ENCODE measurements at regions not wholly inside any gene's neighbourhood (a gene's known extent, or its start where the extent isn't known, plus 50 kb on each side); places are given as distances from the start of the nearest gene placed in this dataset.

DNA sequence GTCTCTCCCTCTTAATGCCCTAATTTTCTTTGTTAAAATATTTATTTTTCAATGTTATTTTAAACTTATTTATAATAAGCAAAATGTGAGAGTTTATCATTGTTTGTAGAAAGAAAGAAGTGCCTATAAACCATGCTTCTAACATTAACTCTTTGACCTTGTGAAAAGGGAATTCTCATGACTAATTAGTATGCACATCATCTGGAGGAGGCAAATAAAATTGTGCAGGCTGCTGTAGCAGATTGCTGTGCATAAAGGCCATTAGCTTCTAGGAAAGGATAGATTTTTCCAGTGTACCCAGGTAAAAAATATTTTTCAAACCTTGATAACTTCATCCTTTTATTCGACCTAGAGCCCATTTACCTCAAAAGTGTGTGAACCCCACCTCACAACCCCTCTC is 84.6 kb upstream of the GUCY1A1 start:
- no peak overlapping the region for H2BK120ac ChIP-seq (replicated peaks; ENCODE audit: low read depth, low read length)
- no peak overlapping the region for H3K4me3 ChIP-seq (ENCODE audit: extremely low read depth in 1 of 4, insufficient read depth in 2 of 4, low read depth in 3 of 4, low read length in 4 of 4)
- H2BK20ac ChIP-seq (ENCODE audit: low read length): no peak overlapping the region
- no peak overlapping the region for H2BK15ac ChIP-seq (ENCODE audit: low read length)
- H3K4me1 ChIP-seq (replicated peaks in 1 of 4; ENCODE audit: control insufficient read depth in 3 of 4, insufficient read depth in 4 of 4, low read length in 3 of 4): no peaks in the 10 kb centered on the region
- no peak overlapping the region for H3K23ac ChIP-seq (ENCODE audit: insufficient read length)
- H2BK12ac ChIP-seq (ENCODE audit: low read depth, low read length): no peak overlapping the region
- no peaks in the 10 kb centered on the region for H3K79me2 ChIP-seq (ENCODE audit: control insufficient read depth in 1 of 2, insufficient read depth in 2 of 2, low read length in 2 of 2)
- no peak overlapping the region for H2AK5ac ChIP-seq (ENCODE audit: low read depth, low read length)
- H3K9me3 ChIP-seq (ENCODE audit: insufficient read depth in 2 of 2, low read depth in 1 of 2, low read length in 1 of 2): no peaks in the 10 kb centered on the region
- no peaks in the 10 kb centered on the region for H3K23me2 ChIP-seq (ENCODE audit: low read depth, low read length)
- no peaks in the 10 kb centered on the region for H3K36me3 ChIP-seq (ENCODE audit: control insufficient read depth in 2 of 4, insufficient read depth in 4 of 4, low read length in 3 of 4)
- no peak overlapping the region for H3K4me2 ChIP-seq (ENCODE audit: insufficient read depth in 1 of 2, low read depth in 2 of 2, low read length in 2 of 2)
- H3K56ac ChIP-seq (replicated peaks; ENCODE audit: insufficient read length, low read depth, low read length): no peak overlapping the region
- no peak overlapping the region for H4K91ac ChIP-seq (replicated peaks; ENCODE audit: insufficient read length, low read length)
- no peaks in the 10 kb centered on the region for H3K79me1 ChIP-seq (ENCODE audit: low read depth, low read length)
- H3K27me3 ChIP-seq (replicated peaks in 1 of 4; ENCODE audit: control insufficient read depth in 3 of 4, extremely low read depth in 1 of 4, insufficient read depth in 3 of 4, low read length in 3 of 4): no peaks in the 10 kb centered on the region
- no peak overlapping the region for H2BK5ac ChIP-seq (ENCODE audit: low read depth, low read length)
- WGBS, 2 experiments (ENCODE audit: extremely low coverage in 1 of 2, insufficient coverage in 1 of 2, insufficient read length in 1 of 2, insufficient replicate concordance in 2 of 2, low coverage in 1 of 2, low lambda C conversion rate in 2 of 2, missing lambda C conversion rate in 1 of 2): 95% methylated on average over 1 of the region's 1 CpG; no CpG with 5 or more reads in 1 of the 2 experiments
- no peak overlapping the region for H3K27ac ChIP-seq (ENCODE audit: low read depth, low read length)
- no peak for FAIRE-seq
- ChIA-PET POLR2A (ENCODE audit: partially characterized antibody) (no interaction called here), CTCF (ENCODE audit: partially characterized antibody) (no interaction called here)
- H4K5ac ChIP-seq (ENCODE audit: insufficient read length, low read depth, low read length): no peak overlapping the region
- H3K4ac ChIP-seq (replicated peaks; ENCODE audit: insufficient read length, low read depth, low read length): no peak overlapping the region
- H3K9ac ChIP-seq (replicated peaks in 1 of 4; ENCODE audit: extremely low read depth in 1 of 4, low read depth in 3 of 4, low read length in 3 of 4): no peak overlapping the region
- H3K14ac ChIP-seq (ENCODE audit: insufficient read length): no peak overlapping the region
- no peak overlapping the region for H3K18ac ChIP-seq (ENCODE audit: extremely low read depth, low read length)
- no peak overlapping the region for H4K8ac ChIP-seq (ENCODE audit: extremely low read depth, insufficient read depth, low read length)
- H4K20me1 ChIP-seq (replicated peaks in 1 of 2; ENCODE audit: control insufficient read depth in 1 of 2, insufficient read depth in 2 of 2, low read length in 2 of 2): no peaks in the 10 kb centered on the region
- H2AFZ ChIP-seq (ENCODE audit: low read length): no peak overlapping the region
- no peak for DNase-seq (ENCODE audit: low read depth in 1 of 2, low spot score in 2 of 2)
- TF ChIP-seq HDAC2 (IDR thresholded peaks at IDR 0.05; ENCODE audit: borderline replicate concordance in 1 of 2, low read depth in 2 of 2, low read length in 2 of 2) (no peak), HDAC6 (IDR thresholded peaks at IDR 0.05; ENCODE audit: low read depth, low read length) (no peak), CTCF (IDR thresholded peaks at IDR 0.05; ENCODE audit: control extremely low read depth in 1 of 3, insufficient read depth in 1 of 3, low read depth in 1 of 3, low read length in 3 of 3) (no peak), MAX (IDR thresholded peaks at IDR 0.05) (no peak), TAF7 (optimal IDR thresholded peaks at IDR 0.05; ENCODE audit: borderline replicate concordance, low read depth, low read length) (no peak), YY1 (IDR thresholded peaks at IDR 0.05; ENCODE audit: low read depth, low read length) (no peak), TAF1 (IDR thresholded peaks at IDR 0.05; ENCODE audit: low read depth, low read length) (no peak), TEAD4 (IDR thresholded peaks at IDR 0.05; ENCODE audit: low read depth, low read length) (no peak), RXRA (IDR thresholded peaks at IDR 0.05; ENCODE audit: insufficient read depth, low read depth, low read length) (no peak), ZNF274 (IDR thresholded peaks at IDR 0.05; ENCODE audit: borderline replicate concordance, extremely low read depth, low read length) (no peak), RFX5 (IDR thresholded peaks at IDR 0.05; ENCODE audit: borderline replicate concordance, low read depth, low read length) (no peak), TCF12 (IDR thresholded peaks at IDR 0.05; ENCODE audit: low read depth, low read length) (no peak), MAFK (IDR thresholded peaks at IDR 0.05; ENCODE audit: low read depth, low read length) (no peak)

Measured in H1 (cell line).